Spinal cord (tissue), 9 donors: ENCODE measurements at regions not wholly inside any gene's neighbourhood (a gene's known extent, or its start where the extent isn't known, plus 50 kb on each side); places are given as distances from the start of the nearest gene placed in this dataset.
A peak's percentile ranks its signal among the peaks of the same experiment; 100 is the strongest.

Experiments used
- DNase-seq, 6 donors: peaks; one replicate each; pipeline versions ENCODE4 v3.0.0 to v3.0.0-alpha.2; 2013 to 2015; ENCODE audit warnings: low spot score in 6 of 6, low read depth in 4 of 6
- H3K27ac ChIP-seq: one replicate; pipeline ENCODE4 v1.5.1; 2013; ENCODE audit warnings: low read depth, low read length, control low read depth
- H3K27me3 ChIP-seq: one replicate; pipeline ENCODE4 v1.6.1; 2013; ENCODE audit warnings: low read length; ENCODE audit not compliant: control insufficient read depth, insufficient read depth
- H3K36me3 ChIP-seq: one replicate; pipeline ENCODE4 v1.6.1; 2013; ENCODE audit warnings: low read length; ENCODE audit not compliant: control insufficient read depth, insufficient read depth
- H3K4me1 ChIP-seq: one replicate; pipeline ENCODE4 v1.6.1; 2013; ENCODE audit warnings: low read length; ENCODE audit not compliant: control insufficient read depth, insufficient read depth
- H3K4me3 ChIP-seq: one replicate; pipeline ENCODE4 v1.5.1; 2013; ENCODE audit warnings: low read depth, low read length, control low read depth
- H3K9me3 ChIP-seq: one replicate; pipeline ENCODE4 v1.6.1; 2013; ENCODE audit warnings: low read length; ENCODE audit not compliant: control insufficient read depth, insufficient read depth
- WGBS: methylation state at CpG from one replicate; pipeline ENCODE4 v1.1.5; 2013; ENCODE audit warnings: missing lambda C conversion rate; ENCODE audit not compliant: insufficient coverage; 5-methylcytosine and 5-hydroxymethylcytosine counted together
- donor health status: healthy.

- H3K27me3 ChIP-seq: no peaks in the 10 kb centered on the region
- no peak overlapping the region for H3K27ac ChIP-seq
- no peaks in the 10 kb centered on the region for H3K9me3 ChIP-seq
- no peak for DNase-seq
- no peaks in the 10 kb centered on the region for H3K4me1 ChIP-seq
- WGBS: 52% methylated on average over 2 of the region's 2 CpGs
- H3K36me3 ChIP-seq: no peaks in the 10 kb centered on the region
- no peak overlapping the region for H3K4me3 ChIP-seq
Measured at GRCh38 chr4:165709973-165710526, 163.0 kb upstream of the TLL1 start.

- WGBS: 85% methylated on average over 4 of the region's 4 CpGs
Measured at GRCh38 chr4:165711436-165711835, 161.6 kb upstream of the TLL1 start.

GRCh38 chr4:165711912-165712311, 161.1 kb upstream of the TLL1 start:
- H3K4me1 ChIP-seq: no peaks in the 10 kb centered on the region
- H3K4me3 ChIP-seq: no peak overlapping the region
- no peaks in the 10 kb centered on the region for H3K27me3 ChIP-seq
- 83% methylated on average over 2 of the region's 2 CpGs for WGBS
- no peak overlapping the region for H3K27ac ChIP-seq
- H3K9me3 ChIP-seq: no peaks in the 10 kb centered on the region
- DNase-seq: no peak
- H3K36me3 ChIP-seq: no peaks in the 10 kb centered on the region

More at GRCh38 chr4:165711436-165711835, 161.6 kb upstream of the TLL1 start:
- Histone ChIP-seq H3K4me3 (no peak overlapping the region), H3K27me3 (no peaks in the 10 kb centered on the region), H3K4me1 (no peaks in the 10 kb centered on the region), H3K27ac (no peak overlapping the region), H3K36me3 (no peaks in the 10 kb centered on the region), H3K9me3 (no peaks in the 10 kb centered on the region)
- no peak for DNase-seq

- no peaks in the 10 kb centered on the region for H3K36me3 ChIP-seq
- H3K4me3 ChIP-seq: no peak overlapping the region
- WGBS: 98% methylated on average over 12 of the region's 14 CpGs
- no peaks in the 10 kb centered on the region for H3K4me1 ChIP-seq
- DNase-seq: no peak
- H3K27ac ChIP-seq: no peak overlapping the region
- no peaks in the 10 kb centered on the region for H3K27me3 ChIP-seq
- no peaks in the 10 kb centered on the region for H3K9me3 ChIP-seq
Measured at GRCh38 chr4:165714650-165715049, 158.4 kb upstream of the TLL1 start.

GRCh38 chr4:165715211-165715610, 157.8 kb upstream of the TLL1 start:
- Histone ChIP-seq H3K27me3 (no peaks in the 10 kb centered on the region), H3K4me1 (no peaks in the 10 kb centered on the region), H3K9me3 (no peaks in the 10 kb centered on the region), H3K4me3 (no peak overlapping the region), H3K27ac (no peak overlapping the region), H3K36me3 (no peaks in the 10 kb centered on the region)
- WGBS: no CpG with 5 or more reads among the region's 1 CpG
- DNase-seq: no peak

- Histone ChIP-seq H3K4me1 (no peaks in the 10 kb centered on the region), H3K4me3 (no peak overlapping the region), H3K27me3 (no peaks in the 10 kb centered on the region), H3K9me3 (no peaks in the 10 kb centered on the region), H3K27ac (no peak overlapping the region), H3K36me3 (no peaks in the 10 kb centered on the region)
- WGBS: no CpG with 5 or more reads among the region's 1 CpG
- DNase-seq: no peak
Measured at GRCh38 chr4:165715989-165716388, 157.0 kb upstream of the TLL1 start.

GRCh38 chr4:165716472-165716871, 156.6 kb upstream of the TLL1 start:
- no peaks in the 10 kb centered on the region for H3K9me3 ChIP-seq
- H3K4me1 ChIP-seq: no peaks in the 10 kb centered on the region
- peak in 2 of 6 donors; percentile 23 to 83 for DNase-seq
- no peaks in the 10 kb centered on the region for H3K27me3 ChIP-seq
- no peak overlapping the region for H3K4me3 ChIP-seq
- no peaks in the 10 kb centered on the region for H3K36me3 ChIP-seq
- H3K27ac ChIP-seq: no peak overlapping the region

- Histone ChIP-seq H3K27ac (no peak overlapping the region), H3K4me1 (no peaks in the 10 kb centered on the region), H3K9me3 (no peaks in the 10 kb centered on the region), H3K27me3 (no peaks in the 10 kb centered on the region), H3K36me3 (no peaks in the 10 kb centered on the region), H3K4me3 (no peak overlapping the region)
- DNase-seq: no peak
- WGBS: 87% methylated on average over 5 of the region's 8 CpGs
Measured at GRCh38 chr4:165718660-165719059, 154.4 kb upstream of the TLL1 start.

GRCh38 chr4:165720411-165721082, 152.5 kb upstream of the TLL1 start:
- H3K4me1 ChIP-seq: no peaks in the 10 kb centered on the region
- no peaks in the 10 kb centered on the region for H3K27me3 ChIP-seq
- no peak overlapping the region for H3K4me3 ChIP-seq
- H3K9me3 ChIP-seq: no peaks in the 10 kb centered on the region
- H3K27ac ChIP-seq: no peak overlapping the region
- no peaks in the 10 kb centered on the region for H3K36me3 ChIP-seq
- WGBS: 100% methylated on average over 1 of the region's 2 CpGs
- no peak for DNase-seq

- Histone ChIP-seq H3K36me3 (no peaks in the 10 kb centered on the region), H3K4me1 (no peaks in the 10 kb centered on the region), H3K27me3 (no peaks in the 10 kb centered on the region), H3K27ac (no peak overlapping the region), H3K9me3 (no peaks in the 10 kb centered on the region), H3K4me3 (no peak overlapping the region)
- WGBS: 66% methylated on average over 3 of the region's 4 CpGs
- DNase-seq: peak in 1 of 6 donors; percentile 14
Measured at GRCh38 chr4:165721815-165722214, 151.2 kb upstream of the TLL1 start.
